SIG-M5 (cell line): ENCODE measurements at regions not wholly inside any gene's neighbourhood (a gene's known extent, or its start where the extent isn't known, plus 50 kb on each side); places are given as distances from the start of the nearest gene placed in this dataset.
"Not testable (repeated sequence)": the region's sequence is repeated elsewhere in the genome, so short reads cannot be mapped to it uniquely, and the experiment has no call there.

Experiments used
- DNase-seq: peaks from one replicate; lab custom pipeline; 2025; lab: John Stamatoyannopoulos, UW

DNA sequence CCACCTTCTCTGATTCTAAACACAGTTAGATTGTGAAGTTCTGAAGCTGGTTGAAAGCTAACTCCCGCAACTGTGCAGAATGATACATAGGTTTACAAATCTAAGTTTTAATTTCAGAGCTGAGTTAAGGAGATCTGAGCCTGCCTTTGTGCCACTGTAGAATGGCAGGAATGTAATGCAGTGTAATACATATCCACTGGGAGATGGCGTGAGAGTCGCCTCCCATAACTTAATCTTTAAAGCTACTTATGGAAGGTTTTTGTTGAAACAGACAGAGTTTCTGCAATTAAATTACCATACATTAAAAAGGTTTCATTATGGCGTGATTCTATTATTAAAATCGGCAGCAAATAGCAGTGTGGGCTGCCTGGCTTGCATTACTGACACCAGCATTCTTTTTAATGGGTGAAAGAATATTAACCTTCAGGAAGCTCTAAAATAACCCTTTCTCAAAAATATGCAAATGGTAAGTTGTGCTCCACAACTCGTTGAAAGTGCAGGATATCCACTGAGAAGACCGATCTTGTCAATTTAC lies 257.4 kb downstream of the OLFM4 start:
- DNase-seq, result no peak

DNA sequence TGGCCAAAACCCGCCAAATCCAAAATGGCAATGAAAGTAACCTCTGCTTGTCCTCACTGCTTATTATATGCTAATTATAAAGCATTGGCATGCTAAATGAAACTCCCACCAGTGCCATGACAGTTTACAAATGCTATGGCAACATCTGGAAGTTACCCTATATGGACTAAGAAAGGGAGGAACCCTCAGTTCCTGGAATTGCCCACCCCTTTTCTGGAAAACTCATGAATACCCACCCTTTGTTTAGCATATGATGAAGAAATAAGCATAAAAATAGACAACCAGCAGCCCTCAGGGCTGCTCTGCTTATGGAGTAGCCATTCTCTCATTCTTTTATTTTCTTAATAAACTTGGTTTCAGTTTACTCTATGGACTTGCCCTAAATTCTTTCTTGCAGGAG lies 269.8 kb downstream of the OLFM4 start:
- DNase-seq, result no peak

DNA sequence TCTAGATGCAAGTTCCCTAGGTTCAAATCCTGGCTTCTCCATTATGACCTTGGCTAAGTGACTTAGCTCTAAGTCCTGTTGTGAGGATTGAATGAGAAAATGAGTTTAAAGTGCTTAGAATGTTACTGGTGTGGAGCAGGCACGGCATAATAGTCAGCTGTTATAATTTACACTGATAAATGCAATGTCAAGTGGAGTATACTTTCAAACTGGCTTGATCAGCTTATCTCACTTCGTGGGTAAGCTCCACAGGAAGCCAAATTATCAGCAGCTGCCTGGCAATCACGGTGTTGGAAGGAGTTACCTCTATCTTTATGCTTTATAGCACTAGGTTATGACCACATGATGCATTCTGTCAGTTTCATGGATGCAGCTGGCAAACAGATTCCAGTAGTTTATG lies 272.8 kb downstream of the OLFM4 start:
- DNase-seq, result no peak

DNA sequence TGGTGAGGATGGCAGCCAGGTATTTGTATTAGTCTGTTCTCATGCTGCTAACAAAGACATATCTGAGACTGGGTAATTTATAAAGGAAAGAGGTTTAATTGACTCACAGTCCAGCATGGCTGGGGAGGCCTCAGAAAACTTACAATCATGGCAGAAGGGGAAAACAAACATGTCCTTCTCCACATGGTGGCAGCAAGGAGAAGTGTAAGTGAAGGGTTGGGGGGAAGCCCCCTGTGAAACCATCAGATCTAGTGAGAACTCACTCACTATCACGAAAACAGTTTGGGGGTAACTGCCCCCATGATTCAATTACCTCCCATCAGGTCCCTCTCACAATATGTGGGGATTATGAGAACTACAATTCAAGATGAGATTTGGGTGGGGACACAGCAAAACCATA lies 276.8 kb downstream of the OLFM4 start:
- DNase-seq, result not testable (repeated sequence)

DNA sequence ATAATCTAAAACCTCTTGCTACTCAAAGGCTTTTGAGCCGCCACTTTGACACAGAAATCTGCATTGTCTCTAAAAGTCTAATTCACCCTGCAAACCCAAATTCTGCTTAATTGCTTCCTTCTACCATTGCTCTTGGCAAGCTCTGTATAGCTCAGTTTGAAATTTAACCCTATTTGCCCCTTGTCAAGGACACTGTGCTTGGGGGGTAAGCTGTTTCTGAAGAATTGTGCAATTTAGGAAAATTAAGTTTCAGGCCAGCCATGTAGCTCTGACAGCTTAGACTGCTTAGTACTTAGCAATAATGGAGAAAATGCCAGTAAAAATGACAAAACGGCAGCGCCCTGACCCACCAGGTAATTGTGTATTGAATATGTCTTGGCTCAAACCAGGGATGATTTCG lies 282.2 kb downstream of the OLFM4 start:
- DNase-seq, result no peak

DNA sequence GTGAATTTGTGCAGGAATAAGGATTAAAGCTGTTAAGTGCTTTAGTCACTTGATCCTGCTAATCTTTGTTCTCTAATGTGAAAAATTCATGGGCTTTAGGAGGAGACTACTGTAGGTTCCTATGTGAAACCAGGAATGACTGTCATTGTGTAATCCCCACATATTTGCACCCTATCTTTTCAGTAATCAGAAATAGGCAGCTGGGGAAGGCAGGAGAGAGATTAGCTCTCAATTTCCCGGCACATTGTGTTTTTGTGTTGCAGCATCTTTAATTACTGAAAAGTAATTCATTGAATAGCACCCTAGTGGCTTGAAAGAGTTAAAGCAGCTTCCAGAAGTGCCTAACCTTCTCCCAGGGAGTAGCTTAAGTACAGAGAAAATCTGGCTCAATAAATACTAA lies 282.9 kb downstream of the OLFM4 start:
- DNase-seq, result no peak

DNA sequence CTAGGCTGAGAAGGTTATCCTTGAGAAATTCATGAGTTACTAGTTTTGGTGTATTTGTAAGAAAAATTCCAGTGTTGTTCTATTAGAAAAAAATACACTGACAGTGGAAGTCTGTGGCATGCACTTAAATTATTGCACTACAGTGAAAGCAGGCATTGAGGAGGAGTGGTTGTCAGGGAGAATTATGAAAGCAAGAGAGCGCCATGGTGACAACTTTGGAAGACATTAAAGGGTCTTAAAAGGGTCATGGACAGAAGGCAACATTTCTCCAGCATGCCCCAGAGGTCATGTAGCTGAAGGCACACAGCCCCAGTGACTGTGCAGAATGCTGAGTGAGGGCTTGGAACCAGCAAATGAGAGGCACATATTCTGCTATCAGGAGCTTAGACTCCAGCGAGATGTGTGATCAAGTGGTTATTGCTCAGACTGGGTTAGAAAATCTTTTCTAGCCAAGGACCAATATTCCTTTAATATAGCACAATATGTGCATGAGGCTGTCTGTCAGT lies 292.7 kb downstream of the OLFM4 start:
- DNase-seq, result no peak

DNA sequence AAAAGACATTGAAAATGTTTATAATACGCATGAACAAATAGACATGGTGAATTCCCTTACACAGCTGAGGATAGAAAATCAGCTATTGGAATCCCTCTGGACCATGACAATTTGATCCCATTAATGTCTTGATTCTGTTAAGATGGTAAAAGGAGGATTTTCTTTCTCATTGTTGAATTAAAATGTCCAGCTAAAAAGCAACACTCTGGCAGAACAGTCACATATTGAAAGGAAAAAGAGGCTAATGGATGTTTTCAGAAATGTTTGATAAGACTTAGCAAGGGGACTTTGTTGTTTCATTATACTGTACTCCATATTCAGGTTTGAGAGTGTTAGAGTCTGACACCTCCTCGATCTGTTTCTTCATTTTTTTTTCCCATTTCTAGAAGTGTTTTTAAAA lies 296.0 kb downstream of the OLFM4 start:
- DNase-seq, result no peak

DNA sequence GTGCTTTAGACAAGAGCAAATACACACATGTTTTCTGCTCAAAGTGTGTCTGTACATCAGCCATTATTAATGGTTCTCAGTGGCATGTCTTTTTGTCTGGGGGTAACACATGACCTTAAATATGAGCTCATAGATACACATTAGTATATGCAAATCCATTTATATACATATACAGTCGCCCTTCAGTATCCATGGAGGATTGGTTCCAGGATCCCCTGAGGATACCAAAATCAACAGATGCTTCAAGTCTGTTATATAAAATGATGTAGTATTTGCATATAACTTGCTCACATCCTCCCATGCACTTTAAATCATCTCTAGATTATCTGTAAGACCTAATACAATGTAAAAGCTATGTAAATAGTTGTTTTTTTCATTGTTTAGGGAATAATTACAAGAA lies 298.1 kb downstream of the OLFM4 start:
- no peak for DNase-seq

DNA sequence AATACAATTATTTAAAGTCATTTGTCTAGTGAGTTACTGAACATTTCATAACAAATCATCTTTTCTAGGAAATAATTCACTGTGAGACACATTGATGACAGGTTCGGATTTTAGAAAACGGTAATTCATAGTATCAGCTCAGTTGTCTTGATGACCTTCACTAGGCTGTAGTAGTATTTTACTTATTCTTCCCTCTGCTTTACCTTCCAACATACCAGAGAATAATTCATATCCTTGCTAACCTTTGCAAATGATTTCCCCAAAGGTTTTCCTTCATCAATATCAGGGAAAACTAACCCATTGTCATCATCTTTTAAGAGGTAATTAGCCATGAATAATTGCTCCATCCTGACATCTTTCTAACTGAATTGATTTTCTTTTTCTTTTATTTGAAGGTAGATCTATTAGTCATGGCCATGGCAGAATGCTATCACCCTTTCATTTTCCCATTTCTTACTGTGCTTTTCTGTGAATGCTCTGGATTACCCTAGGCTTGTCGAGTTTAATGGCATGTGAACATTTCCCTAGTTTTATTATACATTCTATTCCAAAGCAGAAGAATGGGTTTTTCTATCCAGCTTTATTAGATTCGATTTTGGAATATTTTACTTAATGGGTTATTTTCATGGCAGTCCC lies 299.2 kb downstream of the OLFM4 start:
- no peak for DNase-seq

DNA sequence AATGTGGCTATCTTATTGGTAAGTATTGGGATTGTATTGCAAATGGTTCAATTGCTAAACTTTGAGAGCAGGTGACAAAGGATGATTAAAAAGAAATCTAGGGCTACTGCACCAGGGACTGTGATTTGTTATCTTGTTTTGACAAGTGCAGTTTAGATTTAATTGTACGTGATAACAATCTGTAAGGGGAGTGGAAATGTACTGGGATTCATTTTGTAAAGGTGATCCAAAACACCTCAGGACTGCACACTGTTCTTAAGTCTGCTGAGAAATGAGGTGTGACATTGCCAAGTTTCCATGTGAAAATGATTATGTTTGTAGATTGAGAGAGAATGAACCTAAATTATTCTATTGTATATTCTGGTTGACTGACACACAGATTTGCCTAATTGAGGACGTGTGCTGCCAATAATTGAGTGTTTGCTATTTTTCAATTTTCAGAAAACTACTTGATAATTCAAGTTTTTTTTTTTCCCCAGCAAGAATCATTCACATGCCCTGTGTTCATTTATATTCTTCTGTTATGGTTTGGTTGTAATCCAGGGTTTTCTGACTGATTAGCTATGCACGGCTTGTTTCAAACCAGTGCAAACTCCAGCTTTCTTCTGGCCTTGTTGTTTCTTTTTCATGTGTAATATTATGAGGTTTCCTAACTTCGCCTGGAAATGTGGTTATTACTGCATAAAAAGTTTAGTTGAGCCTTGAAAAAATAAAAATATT lies 308.0 kb downstream of the OLFM4 start:
- no peak for DNase-seq

DNA sequence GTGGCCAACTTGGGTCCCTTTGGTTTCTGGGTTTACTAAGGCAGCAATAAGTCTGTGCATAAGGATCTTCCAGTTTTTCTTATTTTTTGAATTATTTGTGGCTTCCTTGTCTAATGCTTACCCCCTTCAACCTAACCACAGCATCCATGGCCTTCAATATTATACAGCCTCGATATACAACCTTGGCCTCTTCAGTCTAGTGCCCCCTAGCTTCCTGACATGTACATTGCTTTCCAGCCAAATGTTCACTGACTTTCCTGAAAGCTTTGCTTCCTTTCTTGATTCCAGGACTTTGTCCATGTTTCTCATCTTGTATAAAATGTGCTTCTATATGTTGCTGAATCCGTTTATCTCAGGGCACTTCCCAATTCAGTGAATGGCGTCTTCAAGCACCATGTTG lies 310.1 kb downstream of the OLFM4 start:
- no peak for DNase-seq

DNA sequence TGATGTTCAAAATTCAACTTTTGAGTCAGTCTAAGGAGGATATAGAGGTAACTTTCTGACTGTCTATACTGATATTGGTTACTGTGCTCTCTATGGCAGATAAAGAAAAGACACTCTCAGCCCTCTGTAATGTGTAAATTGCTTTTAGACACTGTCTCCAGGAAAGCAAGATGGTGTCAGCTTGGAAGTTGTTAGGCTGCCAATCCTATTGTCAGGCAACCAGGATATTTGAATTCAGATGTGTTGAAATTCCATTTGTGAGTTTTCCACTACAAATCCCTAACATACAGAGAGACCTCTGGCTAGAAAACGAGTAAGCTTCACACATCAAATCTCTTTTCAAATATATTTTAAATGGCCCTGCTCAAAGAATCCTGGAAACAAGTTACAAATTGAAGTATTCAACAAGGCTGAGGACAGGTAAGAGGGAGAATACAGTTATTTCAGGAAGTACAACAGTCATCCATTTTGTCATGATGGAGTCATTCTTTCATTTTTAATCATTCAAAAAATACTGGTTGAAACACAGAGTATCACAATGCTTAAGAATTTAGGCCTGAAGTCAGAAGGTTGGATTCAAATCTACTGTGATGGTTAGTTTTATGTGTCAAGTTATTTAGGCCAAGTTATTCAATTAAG lies 312.0 kb downstream of the OLFM4 start:
- DNase-seq, result no peak

DNA sequence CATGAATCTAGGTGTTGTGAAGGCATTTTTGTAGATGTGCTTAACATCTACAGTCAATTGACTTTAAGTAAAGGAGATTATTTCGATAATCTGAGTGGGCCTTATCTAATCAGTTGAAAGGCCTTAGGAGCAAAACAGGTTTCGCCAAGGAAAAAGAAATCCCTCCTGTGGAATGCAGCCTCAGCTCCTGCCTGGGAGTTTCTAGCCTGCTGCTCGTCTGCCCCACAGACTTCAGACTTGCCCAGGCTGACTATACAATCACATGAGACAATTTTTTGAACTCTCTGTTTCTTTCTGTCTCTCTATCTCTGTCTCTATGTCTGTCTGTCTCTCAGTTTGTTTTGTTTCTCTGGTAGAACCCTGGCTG lies 312.5 kb downstream of the OLFM4 start:
- DNase-seq, result no peak

DNA sequence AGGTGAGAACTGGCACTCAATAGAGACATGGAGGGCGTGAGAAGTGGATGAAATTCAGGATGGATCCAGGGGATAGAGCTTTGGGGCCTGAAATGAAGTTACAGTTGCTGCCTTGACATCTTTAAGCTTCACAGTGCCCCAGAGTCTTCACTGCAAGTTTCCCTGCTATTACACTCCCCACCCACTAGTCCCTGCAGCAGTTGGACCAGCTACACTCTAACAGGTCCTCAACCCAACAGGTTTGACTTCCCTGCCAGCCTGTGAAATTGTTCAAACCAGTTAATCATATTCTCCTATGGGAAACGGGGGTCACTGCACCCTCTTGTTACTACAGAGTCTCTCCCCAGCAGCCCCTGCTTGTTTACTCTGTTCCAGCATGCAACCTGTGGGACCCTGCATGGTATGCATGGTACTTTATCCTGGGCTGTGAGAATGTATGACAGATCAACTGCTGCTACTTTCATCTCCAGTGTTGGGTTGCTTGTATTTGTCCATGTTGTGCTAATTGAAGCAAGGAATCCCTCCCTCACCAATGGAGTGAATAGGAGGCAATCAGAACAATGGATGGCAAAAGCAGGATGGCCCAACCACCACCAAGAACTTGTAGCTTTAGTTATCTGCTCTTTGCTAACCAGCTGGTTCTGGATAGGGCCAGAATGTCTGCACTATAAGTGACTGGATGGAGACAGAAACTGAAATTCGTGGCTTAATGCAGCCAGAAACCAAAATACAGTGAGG lies 314.2 kb downstream of the OLFM4 start:
- no peak for DNase-seq

DNA sequence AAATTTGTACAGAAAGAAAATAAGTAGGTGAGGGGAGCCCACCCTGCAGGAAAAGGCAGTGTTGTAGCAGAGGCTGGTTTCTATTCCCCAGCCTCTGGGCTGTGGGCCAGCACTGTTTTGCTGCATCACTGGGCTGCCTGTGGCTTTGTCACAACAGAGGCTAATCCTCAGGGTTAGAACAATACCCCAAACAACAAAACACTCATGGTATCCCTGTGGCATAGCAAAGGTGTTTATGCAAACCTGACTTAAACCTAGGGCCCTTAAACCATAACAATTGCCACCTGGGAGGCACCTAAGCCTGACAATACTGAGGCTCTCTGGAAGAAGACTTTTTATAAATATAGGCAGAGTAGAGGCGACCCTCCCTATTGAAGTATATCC lies 314.7 kb downstream of the OLFM4 start:
- DNase-seq, result no peak

DNA sequence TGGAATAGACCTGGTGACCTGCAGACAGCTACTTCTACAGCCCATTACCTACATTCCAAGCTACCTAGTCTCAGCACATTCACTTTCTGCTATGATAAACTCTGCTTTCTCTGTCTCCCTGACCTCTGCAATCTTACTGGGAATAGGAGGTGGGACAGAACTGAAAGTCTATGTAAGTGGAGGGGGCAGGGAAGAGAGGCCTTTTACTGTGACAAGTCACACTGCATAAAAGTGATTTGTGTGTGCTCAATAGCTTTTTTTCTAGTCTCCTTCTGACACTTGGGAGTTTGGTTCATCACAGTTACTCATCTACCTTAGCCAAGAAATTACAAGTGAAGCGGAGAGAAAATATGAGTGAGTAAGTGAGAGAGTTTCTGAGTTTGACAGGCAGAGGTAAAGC lies 322.4 kb downstream of the OLFM4 start:
- no peak for DNase-seq

DNA sequence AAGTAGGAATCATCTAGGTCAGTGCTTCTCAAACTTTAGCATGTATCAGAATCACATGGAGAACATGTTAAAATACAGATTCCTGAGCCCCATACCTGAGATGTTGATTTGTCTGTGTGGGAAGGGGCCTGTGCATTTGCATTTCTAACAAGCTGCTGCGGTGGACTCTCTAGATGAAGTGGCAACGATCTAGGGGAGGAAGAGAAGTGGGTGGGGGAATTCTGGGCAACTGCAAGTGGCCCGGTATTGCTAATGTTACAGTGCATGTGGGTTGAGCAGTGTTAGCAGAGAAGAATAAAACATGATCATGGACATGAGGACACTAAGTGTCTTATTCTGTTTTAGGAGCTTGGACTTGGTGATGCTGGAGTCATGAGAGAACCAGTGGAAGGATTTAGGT lies 329.0 kb downstream of the OLFM4 start:
- no peak for DNase-seq

DNA sequence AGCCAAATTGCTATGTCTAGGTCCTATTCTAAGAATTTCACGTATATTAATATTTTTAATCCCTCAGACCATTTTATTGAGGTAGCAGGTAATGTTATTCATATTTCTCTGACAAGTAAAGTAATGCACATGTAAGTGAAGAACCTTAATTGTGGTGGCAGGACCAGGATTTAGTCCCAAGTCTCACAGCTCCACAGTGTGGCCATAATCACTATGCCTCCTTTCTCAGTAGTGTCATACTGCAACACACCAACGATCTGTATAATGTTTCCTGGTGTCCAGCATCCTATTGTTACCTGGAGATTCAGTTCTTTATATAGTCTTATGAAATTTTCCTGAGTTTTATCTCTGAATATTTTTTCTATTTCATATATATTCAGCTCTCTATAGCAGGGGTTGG lies 340.3 kb downstream of the OLFM4 start:
- no peak for DNase-seq

DNA sequence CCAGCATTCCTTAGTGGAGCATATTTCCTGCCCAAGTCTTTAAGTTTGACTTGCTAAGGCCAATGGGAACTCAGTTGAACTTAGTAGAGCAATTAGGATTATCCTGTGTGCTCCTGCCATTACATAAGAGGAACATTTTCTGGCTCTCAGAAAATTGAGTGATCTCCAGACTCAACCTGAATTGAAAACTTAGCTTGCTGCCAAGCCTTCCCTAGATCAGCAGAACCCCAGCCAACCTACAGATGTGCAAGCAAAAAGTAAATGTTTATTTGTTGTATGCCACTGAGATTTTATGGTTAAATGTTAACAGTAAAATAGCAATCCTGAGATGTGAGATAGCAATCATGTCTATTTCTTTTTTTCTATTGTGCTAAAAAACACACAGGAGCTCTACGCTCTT lies 350.9 kb downstream of the OLFM4 start:
- DNase-seq, result no peak

DNA sequence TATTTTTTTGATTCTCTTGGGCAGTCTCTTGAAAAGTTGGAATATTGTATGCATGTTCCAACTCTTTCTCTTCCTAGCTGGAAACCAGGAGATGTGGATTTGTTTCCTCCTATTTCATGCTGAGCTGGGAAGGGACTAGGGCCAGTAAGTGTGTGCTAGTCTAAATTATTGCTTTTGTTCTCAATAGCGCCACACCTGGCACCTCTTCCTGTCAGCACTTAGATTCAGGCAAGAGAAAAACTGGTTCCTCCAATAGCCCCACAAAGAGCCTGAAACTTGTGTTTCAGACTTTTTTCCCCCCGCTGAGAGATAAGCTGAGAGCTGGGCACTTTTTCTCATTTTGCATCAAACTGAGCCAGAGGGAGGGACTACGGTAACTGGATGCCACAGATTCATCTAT lies 353.4 kb downstream of the OLFM4 start:
- no peak for DNase-seq

DNA sequence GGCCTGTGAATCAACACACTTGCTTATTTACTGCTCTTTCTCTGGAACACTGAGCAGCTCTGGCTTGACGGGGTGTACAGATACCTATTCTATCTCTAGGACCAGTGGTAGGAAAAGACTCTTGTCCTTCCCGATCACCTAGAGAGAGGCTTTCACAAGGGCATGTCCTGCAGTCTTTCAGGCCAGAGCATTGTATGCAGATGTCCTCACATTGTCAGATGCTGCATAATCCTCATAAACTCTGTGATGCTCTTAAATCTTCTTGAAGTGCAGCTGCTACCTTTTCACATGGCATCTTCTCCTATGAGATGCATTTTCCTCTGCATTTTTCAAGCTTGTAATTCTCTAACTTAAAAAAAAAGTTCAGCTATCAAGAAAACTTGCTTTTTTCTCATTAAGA lies 369.4 kb downstream of the OLFM4 start:
- DNase-seq, result no peak

DNA sequence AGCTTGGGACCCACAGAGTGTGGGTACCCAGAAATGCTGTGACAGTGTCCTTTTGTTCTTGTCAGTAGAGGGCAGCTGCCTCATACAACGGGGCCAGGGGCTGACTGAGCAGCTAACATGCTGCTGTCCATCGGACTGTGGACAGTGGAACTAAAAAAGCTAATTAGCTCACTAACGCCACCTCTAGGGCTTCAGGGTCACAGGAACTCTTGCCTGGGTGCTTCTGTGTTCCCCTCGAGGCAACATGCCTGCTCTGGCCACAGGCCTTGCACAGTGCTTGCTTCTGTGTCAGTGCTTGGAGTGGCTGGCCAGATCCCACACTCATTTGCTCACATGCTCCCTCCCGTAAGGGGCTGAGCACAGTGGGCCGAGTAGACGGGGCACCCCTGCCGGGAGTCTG lies 377.0 kb downstream of the OLFM4 start:
- no peak for DNase-seq
